Mammary epithelial cell (primary cell): ENCODE measurements at regions not wholly inside any gene's neighbourhood (a gene's known extent, or its start where the extent isn't known, plus 50 kb on each side); places are given as distances from the start of the nearest gene placed in this dataset.

ENCODE experiments used
- EZH2 ChIP-seq: IDR thresholded peaks from 2 replicates; pipeline ENCODE4 v1.6.1; 2012; ENCODE audit warnings: low read length, inconsistent platforms, borderline replicate concordance
- TF ChIP-seq, protein P1 (sequence below), 2 donors: IDR thresholded peaks in 1 of 2; conservative IDR thresholded peaks in 1 of 2; 2 replicates each; pipeline ENCODE4 v1.5.1; 2011 to 2012; ENCODE audit warnings: inconsistent platforms in 2 of 2, low read length in 2 of 2, mild to moderate bottlenecking in 2 of 2, control low read depth in 1 of 2, low read depth in 1 of 2; ENCODE audit not compliant: insufficient read depth in 1 of 2; ENCODE audit errors: extremely low read depth in 1 of 2

DNA sequence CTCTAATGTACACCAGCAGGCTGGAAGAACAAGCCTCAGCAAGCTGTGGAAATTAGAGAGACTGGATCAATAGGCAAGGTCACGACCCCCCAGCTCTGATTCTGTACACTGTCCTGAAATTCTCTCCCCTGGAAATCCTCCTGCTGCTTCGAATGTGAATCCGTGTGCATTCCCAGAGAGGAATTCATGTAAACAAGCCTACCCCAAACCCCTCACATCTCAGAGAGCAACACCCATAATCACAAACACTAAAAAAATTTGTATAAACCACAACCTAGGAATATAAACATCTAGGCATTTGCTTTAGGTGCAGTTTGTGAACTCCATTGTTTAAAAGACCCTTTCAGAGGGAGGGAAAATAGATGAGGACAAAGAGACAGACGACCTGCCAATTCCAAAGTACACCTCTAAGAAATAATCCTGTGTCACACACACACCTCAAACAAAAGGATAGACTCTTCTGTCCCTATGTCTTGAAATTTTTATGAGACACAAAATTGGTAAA, 325.2 kb downstream of the WDR72 start:
- TF ChIP-seq, protein P1, sequence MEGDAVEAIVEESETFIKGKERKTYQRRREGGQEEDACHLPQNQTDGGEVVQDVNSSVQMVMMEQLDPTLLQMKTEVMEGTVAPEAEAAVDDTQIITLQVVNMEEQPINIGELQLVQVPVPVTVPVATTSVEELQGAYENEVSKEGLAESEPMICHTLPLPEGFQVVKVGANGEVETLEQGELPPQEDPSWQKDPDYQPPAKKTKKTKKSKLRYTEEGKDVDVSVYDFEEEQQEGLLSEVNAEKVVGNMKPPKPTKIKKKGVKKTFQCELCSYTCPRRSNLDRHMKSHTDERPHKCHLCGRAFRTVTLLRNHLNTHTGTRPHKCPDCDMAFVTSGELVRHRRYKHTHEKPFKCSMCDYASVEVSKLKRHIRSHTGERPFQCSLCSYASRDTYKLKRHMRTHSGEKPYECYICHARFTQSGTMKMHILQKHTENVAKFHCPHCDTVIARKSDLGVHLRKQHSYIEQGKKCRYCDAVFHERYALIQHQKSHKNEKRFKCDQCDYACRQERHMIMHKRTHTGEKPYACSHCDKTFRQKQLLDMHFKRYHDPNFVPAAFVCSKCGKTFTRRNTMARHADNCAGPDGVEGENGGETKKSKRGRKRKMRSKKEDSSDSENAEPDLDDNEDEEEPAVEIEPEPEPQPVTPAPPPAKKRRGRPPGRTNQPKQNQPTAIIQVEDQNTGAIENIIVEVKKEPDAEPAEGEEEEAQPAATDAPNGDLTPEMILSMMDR (conservative IDR thresholded peaks at IDR 0.05 in 1 of 2, IDR thresholded peaks at IDR 0.05 in 1 of 2; ENCODE audit: extremely low read depth in 1 of 2, insufficient read depth in 1 of 2, low read depth in 1 of 2, low read length in 2 of 2), result no peak
- TF ChIP-seq EZH2, result no peak
